Rectal smooth muscle tissue (tissue), 1 donor: ENCODE measurements at regions not wholly inside any gene's neighbourhood (a gene's known extent, or its start where the extent isn't known, plus 50 kb on each side); places are given as distances from the start of the nearest gene placed in this dataset.
A peak's percentile ranks its signal among the peaks of the same experiment; 100 is the strongest.

Source experiments
- H3K27ac ChIP-seq: one replicate; pipeline ENCODE4 v1.7.0; 2013; ENCODE audit warnings: low read depth, low read length, inconsistent platforms
- H3K27me3 ChIP-seq: one replicate; pipeline ENCODE4 v1.7.0; 2013; ENCODE audit warnings: low read length; ENCODE audit not compliant: control insufficient read depth, insufficient read depth
- H3K36me3 ChIP-seq: one replicate; pipeline ENCODE4 v1.7.0; 2013; ENCODE audit warnings: low read length; ENCODE audit not compliant: control insufficient read depth, insufficient read depth
- H3K4me1 ChIP-seq: one replicate; pipeline ENCODE4 v1.7.0; 2013; ENCODE audit warnings: low read length; ENCODE audit not compliant: control insufficient read depth, insufficient read depth
- H3K4me3 ChIP-seq: one replicate; pipeline ENCODE4 v1.7.0; 2013; ENCODE audit warnings: low read length
- H3K9ac ChIP-seq: one replicate; pipeline ENCODE4 v1.7.0; 2013; ENCODE audit warnings: low read length

GRCh38 chr3:72342450-72342849 lies 505.8 kb downstream of the SHQ1 start:
- H3K4me1 ChIP-seq, result no peaks in the 10 kb centered on the region
- no peaks in the 10 kb centered on the region for H3K27me3 ChIP-seq
- H3K4me3 ChIP-seq, result no peak overlapping the region
- peak overlapping the region; percentile 4 for H3K9ac ChIP-seq
- no peaks in the 10 kb centered on the region for H3K36me3 ChIP-seq
- no peak overlapping the region for H3K27ac ChIP-seq

DNA sequence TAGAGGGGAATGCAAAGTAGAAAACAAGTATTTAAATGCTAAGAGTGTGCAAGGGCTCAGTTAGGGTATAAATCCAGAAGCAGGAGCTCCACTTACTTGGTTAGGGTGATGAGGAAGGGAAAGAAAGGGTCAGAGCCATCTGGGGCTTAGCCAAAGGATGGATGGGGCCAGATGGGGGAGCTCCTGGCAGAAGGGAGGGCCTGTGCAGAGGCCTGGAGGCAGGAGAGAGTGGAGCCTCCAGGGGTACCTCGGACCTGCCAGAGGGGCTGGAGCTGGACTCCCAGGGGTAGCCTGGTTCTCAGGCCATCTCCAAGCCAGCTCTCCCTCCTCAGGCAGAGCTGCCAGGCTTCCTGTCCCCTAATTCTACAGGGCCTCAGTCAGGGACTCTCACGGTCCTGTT lies 506.3 kb downstream of the SHQ1 start:
- H3K27ac ChIP-seq, result no peak overlapping the region
- H3K9ac ChIP-seq, result peak overlapping the region; percentile 4
- no peaks in the 10 kb centered on the region for H3K27me3 ChIP-seq
- H3K36me3 ChIP-seq, result no peaks in the 10 kb centered on the region
- H3K4me3 ChIP-seq, result no peak overlapping the region
- H3K4me1 ChIP-seq, result peaks cover 3% of the 10 kb centered on the region

DNA sequence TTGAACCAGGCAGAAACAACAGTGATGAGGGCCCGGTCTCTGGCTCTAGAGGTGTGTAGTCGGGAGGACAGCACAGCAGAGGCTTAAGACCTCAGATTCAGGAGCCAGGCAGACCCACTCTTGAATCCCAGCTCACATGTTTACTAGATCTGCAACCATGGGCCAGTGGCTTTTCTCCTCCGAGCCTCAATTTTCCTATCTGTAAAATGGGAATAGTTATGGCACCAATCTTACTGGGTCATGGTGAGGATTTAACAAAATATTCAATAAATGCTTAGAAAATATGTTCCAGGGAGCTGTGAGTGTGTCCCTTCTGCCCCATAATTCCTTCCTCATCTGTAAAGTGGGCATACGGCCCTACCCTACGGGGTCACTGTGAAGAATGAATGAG lies 506.9 kb downstream of the SHQ1 start:
- Histone ChIP-seq H3K36me3 (no peaks in the 10 kb centered on the region), H3K4me3 (no peak overlapping the region), H3K27me3 (no peaks in the 10 kb centered on the region), H3K9ac (no peak overlapping the region), H3K27ac (no peak overlapping the region), H3K4me1 (peaks cover 6% of the 10 kb centered on the region)

GRCh38 chr3:72340476-72341379 lies 507.5 kb downstream of the SHQ1 start:
- no peak overlapping the region for H3K9ac ChIP-seq
- H3K27ac ChIP-seq, result no peak overlapping the region
- no peaks in the 10 kb centered on the region for H3K27me3 ChIP-seq
- H3K4me1 ChIP-seq, result peaks cover 8% of the 10 kb centered on the region
- H3K36me3 ChIP-seq, result no peaks in the 10 kb centered on the region
- H3K4me3 ChIP-seq, result no peak overlapping the region

- H3K9ac ChIP-seq, result no peak overlapping the region
- no peak overlapping the region for H3K27ac ChIP-seq
- H3K4me1 ChIP-seq, result peaks cover 10% of the 10 kb centered on the region
- H3K4me3 ChIP-seq, result no peak overlapping the region
- no peaks in the 10 kb centered on the region for H3K27me3 ChIP-seq
- no peaks in the 10 kb centered on the region for H3K36me3 ChIP-seq
These were observed 508.2 kb downstream of the SHQ1 start for GRCh38 chr3:72340056-72340455.

- Histone ChIP-seq H3K36me3 (no peaks in the 10 kb centered on the region), H3K27ac (no peak overlapping the region), H3K4me1 (peaks cover 12% of the 10 kb centered on the region), H3K4me3 (no peak overlapping the region), H3K9ac (no peak overlapping the region), H3K27me3 (no peaks in the 10 kb centered on the region)
These were observed 508.6 kb downstream of the SHQ1 start for GRCh38 chr3:72339670-72340030.

DNA sequence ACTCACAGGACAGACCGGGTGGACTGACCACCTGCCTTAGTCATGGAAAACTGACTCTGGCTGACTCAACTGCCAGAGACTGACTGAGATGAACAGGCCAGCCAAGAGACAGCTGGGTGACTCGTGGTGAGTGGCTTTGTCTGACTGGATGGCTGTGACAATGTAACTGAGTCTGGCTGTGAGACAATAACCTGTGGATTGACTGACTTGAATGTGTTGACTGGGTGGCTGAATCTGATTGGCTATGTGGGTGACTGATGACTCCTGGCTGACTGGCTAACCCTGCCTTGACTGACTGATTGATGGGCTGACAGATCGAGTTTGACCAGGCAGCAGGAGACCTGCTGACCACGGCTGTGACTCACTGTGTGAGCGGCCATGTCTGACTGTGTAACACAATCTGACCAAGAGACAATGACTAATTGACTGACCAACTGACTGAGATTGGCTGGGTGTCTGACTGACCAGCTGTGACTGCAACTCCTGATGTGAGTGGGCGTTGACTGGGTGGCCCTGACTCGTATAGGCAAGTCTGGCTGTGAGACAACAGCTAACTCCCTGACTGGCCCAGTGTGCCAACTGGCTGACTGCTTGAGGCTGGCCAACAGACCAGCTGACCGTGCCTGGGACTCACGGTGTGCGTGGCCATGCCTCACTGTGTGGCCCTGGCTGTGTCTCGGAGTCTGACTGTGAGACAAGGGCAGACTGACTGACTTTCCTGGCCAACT lies 509.1 kb downstream of the SHQ1 start:
- no peak overlapping the region for H3K4me3 ChIP-seq
- no peaks in the 10 kb centered on the region for H3K27me3 ChIP-seq
- H3K27ac ChIP-seq, result no peak overlapping the region
- peaks cover 12% of the 10 kb centered on the region for H3K4me1 ChIP-seq
- no peak overlapping the region for H3K9ac ChIP-seq
- H3K36me3 ChIP-seq, result no peaks in the 10 kb centered on the region

DNA sequence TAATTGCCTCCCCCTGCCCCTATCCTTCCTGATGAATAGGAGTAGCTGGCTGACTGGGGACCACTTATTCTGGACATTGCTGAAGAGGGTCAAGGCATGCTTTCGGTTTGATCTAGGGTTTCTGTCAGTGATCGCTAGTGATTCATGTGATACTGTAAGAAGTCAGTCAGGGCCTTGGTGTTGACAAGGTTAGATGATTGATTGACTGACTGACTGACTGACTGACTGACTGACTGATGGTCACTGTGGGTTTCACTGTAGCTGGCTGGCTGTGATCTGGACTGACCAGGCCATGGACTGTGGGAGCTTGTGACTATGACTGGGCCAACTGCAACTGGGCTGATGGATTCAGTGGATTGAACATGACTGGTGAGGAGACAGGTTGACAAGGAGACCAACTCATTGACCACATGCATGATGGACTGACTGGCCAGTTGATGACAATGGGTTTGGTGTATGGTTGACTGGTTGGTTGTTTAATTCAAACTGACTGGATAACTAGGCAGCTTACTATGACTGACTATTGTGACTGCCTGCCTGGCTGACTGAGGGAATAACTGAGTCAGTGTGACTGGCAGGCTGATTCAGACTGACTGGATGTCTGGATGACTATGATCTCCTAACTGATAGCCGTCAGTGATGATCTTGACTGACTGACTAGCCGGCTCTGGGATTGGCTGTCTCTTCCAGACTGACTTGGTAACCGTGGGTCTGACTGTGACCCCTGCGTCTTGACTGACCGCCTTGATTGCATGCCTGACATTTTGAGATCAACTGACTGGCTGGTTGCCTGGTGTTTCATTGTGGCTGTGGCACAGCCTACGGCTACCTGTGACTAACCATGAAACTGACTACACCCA lies 509.9 kb downstream of the SHQ1 start:
- no peak overlapping the region for H3K9ac ChIP-seq
- H3K36me3 ChIP-seq, result no peaks in the 10 kb centered on the region
- H3K4me1 ChIP-seq, result peaks cover 12% of the 10 kb centered on the region
- no peak overlapping the region for H3K27ac ChIP-seq
- no peaks in the 10 kb centered on the region for H3K27me3 ChIP-seq
- no peak overlapping the region for H3K4me3 ChIP-seq

GRCh38 chr3:72337480-72337855 lies 510.8 kb downstream of the SHQ1 start:
- H3K4me3 ChIP-seq, result peak overlapping the region; percentile 44
- no peaks in the 10 kb centered on the region for H3K36me3 ChIP-seq
- H3K27me3 ChIP-seq, result no peaks in the 10 kb centered on the region
- H3K4me1 ChIP-seq, result peaks cover 12% of the 10 kb centered on the region
- no peak overlapping the region for H3K9ac ChIP-seq
- no peak overlapping the region for H3K27ac ChIP-seq

DNA sequence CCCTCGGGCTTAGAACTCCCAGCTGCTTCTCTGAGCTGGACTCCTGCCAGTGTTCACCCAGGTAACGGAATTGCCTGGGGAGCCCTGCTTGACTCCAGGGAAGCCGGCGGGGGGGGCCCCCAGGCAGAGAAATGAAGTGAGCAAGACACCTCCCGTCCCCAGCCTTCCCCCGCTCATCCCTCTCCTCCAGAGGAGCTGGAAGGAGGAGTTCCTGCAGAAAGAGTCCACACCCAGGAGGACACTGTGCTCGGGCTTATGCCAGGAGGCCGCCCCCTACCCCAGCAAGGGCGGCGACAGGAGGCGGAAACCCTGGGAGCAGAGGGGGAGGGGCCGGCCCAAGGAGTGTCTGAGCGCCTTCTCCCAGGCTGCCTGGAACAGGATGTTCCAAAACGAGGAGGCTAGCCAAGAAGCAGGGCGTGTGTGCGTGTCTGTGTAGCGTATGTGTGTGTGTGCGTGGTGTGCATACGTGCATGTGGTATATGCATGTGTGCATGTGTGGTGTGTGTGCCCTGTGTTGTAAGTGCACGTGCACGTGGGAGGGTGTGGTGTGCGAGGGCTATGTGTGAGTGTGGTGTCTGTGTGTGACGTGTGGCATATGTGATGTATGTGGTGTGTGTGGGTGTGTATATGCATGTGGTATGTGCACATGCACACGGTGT lies 511.3 kb downstream of the SHQ1 start:
- H3K27ac ChIP-seq, result no peak overlapping the region
- no peaks in the 10 kb centered on the region for H3K27me3 ChIP-seq
- peaks cover 12% of the 10 kb centered on the region for H3K4me1 ChIP-seq
- H3K36me3 ChIP-seq, result no peaks in the 10 kb centered on the region
- peak overlapping the region; percentile 44 for H3K4me3 ChIP-seq
- no peak overlapping the region for H3K9ac ChIP-seq

GRCh38 chr3:72336114-72336651 lies 512.1 kb downstream of the SHQ1 start:
- no peak overlapping the region for H3K27ac ChIP-seq

More at GRCh38 chr3:72336114-72336651, 512.1 kb downstream of the SHQ1 start:
- Histone ChIP-seq H3K9ac (no peak overlapping the region), H3K4me3 (no peak overlapping the region), H3K36me3 (no peaks in the 10 kb centered on the region), H3K4me1 (peaks cover 12% of the 10 kb centered on the region), H3K27me3 (no peaks in the 10 kb centered on the region)
